H1 (cell line): ENCODE measurements at regions not wholly inside any gene's neighbourhood (a gene's known extent, or its start where the extent isn't known, plus 50 kb on each side); places are given as distances from the start of the nearest gene placed in this dataset.

Experiments used
- CTCF ChIP-seq, 3 experiments: IDR thresholded peaks; 1 replicate in 2 of 3; 2 replicates in 1 of 3; pipeline versions ENCODE4 v1.5.1 to v1.6.1; 2011; ENCODE audit warnings: low read length in 3 of 3, mild to moderate bottlenecking in 3 of 3, inconsistent platforms in 2 of 3, low read depth in 1 of 3, moderate library complexity in 1 of 3; ENCODE audit not compliant: insufficient read depth in 1 of 3; ENCODE audit errors: control extremely low read depth in 1 of 3
- TF ChIP-seq, protein P1 (sequence below): IDR thresholded peaks from 2 replicates; pipeline ENCODE4 v1.6.1; 2011; ENCODE audit warnings: low read length, improper control_type of control experiment

DNA sequence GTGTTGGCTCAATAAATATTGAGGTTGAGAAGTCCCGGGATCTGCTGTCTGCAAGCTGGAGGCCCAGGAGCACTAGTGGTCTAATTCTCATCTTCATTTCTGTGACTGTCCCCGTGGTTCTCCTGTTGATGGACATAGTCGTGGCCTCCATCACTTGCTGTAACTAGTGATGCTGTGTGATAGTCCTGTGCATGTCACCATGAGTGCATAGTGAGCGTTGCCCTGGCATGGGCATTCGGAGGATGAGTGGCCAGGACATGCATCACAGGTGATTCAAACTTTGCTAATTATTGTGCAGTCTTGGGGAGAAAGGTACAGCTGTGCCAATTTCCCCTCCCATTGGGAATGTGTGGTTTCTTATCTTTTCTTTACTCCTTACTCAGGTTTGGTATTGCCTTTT, 902.2 kb downstream of the BRD1 start:
- TF ChIP-seq CTCF (IDR thresholded peaks at IDR 0.05; ENCODE audit: control extremely low read depth in 1 of 3, insufficient read depth in 1 of 3, low read depth in 1 of 3, low read length in 3 of 3), result no peak
- TF ChIP-seq, protein P1, sequence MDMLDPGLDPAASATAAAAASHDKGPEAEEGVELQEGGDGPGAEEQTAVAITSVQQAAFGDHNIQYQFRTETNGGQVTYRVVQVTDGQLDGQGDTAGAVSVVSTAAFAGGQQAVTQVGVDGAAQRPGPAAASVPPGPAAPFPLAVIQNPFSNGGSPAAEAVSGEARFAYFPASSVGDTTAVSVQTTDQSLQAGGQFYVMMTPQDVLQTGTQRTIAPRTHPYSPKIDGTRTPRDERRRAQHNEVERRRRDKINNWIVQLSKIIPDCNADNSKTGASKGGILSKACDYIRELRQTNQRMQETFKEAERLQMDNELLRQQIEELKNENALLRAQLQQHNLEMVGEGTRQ, result no peak
